ENCODE measurements at regions not wholly inside any gene's neighbourhood (a gene's known extent, or its start where the extent isn't known, plus 50 kb on each side); places are given as distances from the start of the nearest gene placed in this dataset.

DNA sequence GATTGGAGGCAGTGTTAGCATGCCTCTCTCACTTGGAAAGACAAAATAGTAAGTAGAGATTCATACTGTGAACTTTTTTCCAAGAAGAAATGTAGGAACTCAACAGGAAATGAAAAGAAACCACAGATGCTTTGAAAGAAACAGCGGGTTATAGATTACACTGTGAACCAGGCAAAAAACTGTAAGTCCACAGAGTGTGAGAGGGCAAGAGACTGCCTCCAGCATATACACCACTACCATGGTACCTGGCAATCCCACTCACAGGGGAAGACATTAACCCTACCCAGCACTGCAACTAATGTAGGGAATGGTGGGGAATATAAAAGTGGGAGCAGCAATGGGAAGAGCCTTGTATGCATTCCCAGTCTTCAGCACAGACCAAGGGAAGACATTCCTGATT, 150.6 kb upstream of the GALNT5 start:
- Histone ChIP-seq H3K27me3 (no peaks in the 10 kb centered on the region), H3K27ac (no peak overlapping the region), H3K9me3 (peaks cover 0 to 8% (median 0%) of the 10 kb centered on the region in 3 donors), H3K36me3 (replicated peaks in 1 of 2; ENCODE audit: insufficient read depth in 1 of 2, low read depth in 2 of 2) (no peaks in the 10 kb centered on the region), H3K4me1 (no peaks in the 10 kb centered on the region), H3K4me3 (no peak overlapping the region)
- DNase-seq (no peak), ATAC-seq (no peak)
- TF ChIP-seq POLR2A (IDR thresholded peaks at IDR 0.05) = no peak
- 89 to 100% methylated on average over 1 of the region's 1 CpG for WGBS, 2 donors
- intact Hi-C loops (cut with DNase I) = no loop called here

DNA sequence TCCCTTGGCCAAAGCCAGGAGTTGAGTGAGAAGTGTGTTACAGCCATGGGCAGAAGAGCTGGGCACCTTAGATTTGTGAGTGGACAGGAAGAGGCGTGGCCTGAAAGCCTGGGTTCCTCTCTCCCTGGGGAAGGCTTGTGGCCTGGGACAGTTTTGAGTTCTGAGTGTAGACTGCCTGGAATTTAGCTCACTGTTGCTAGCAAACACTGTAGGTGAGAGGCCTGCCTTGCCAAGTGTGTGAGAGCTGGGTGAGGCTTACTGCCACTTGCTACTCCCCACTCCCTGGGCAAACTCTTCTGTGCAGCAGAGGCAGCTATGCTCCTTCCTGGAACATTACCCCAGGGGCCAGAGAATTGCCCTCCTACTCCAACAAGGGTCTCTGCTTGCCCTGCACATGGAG, 150.0 kb upstream of the GALNT5 start:
- H3K9me3 ChIP-seq = peaks cover 0 to 8% (median 0%) of the 10 kb centered on the region in 3 donors
- DNase-seq (no peak), ATAC-seq (no peak)
- no peak overlapping the region for H3K4me3 ChIP-seq
- TF ChIP-seq, protein P1, sequence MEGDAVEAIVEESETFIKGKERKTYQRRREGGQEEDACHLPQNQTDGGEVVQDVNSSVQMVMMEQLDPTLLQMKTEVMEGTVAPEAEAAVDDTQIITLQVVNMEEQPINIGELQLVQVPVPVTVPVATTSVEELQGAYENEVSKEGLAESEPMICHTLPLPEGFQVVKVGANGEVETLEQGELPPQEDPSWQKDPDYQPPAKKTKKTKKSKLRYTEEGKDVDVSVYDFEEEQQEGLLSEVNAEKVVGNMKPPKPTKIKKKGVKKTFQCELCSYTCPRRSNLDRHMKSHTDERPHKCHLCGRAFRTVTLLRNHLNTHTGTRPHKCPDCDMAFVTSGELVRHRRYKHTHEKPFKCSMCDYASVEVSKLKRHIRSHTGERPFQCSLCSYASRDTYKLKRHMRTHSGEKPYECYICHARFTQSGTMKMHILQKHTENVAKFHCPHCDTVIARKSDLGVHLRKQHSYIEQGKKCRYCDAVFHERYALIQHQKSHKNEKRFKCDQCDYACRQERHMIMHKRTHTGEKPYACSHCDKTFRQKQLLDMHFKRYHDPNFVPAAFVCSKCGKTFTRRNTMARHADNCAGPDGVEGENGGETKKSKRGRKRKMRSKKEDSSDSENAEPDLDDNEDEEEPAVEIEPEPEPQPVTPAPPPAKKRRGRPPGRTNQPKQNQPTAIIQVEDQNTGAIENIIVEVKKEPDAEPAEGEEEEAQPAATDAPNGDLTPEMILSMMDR (IDR thresholded peaks at IDR 0.05) = no peak
- TF ChIP-seq POLR2A (IDR thresholded peaks at IDR 0.05) = no peak
- H3K36me3 ChIP-seq (replicated peaks in 1 of 2; ENCODE audit: insufficient read depth in 1 of 2, low read depth in 2 of 2) = no peaks in the 10 kb centered on the region
- 20 to 33% methylated on average over 1 of the region's 1 CpG for WGBS, 2 donors
- no peaks in the 10 kb centered on the region for H3K27me3 ChIP-seq
- H3K27ac ChIP-seq = no peak overlapping the region
- H3K4me1 ChIP-seq = no peaks in the 10 kb centered on the region
- intact Hi-C loops (cut with DNase I) = no loop called here

DNA sequence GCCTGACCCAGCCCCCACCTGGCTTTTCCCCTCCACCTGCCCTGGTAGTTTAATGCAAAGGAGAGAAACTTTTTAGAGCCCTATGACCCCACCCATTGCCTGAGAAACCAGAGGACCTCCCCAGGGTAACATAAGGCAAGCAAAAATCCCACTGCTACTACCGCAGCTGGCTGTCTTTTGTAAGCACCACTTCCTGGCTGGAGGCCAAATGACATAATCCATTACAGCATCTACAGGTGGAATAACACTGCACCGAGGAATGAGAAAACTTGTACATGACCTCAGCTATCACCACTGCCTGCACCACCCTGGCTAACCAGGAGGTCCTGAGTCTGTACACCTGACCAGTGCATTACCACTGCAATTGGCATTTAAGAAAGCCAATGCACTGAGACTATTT, 149.6 kb upstream of the GALNT5 start:
- intact Hi-C loops (cut with DNase I) = no loop called here
- DNase-seq (peak in 3 of 4 donors; percentile 4 to 23 (median 19)), ATAC-seq (no peak)
- H3K27me3 ChIP-seq = no peaks in the 10 kb centered on the region
- no peaks in the 10 kb centered on the region for H3K36me3 ChIP-seq (replicated peaks in 1 of 2; ENCODE audit: insufficient read depth in 1 of 2, low read depth in 2 of 2)
- no peak overlapping the region for H3K27ac ChIP-seq
- WGBS, 2 donors = 25 to 35% methylated on average over 2 of the region's 2 CpGs
- H3K9me3 ChIP-seq = peaks cover 0 to 8% (median 0%) of the 10 kb centered on the region in 3 donors
- H3K4me1 ChIP-seq = no peaks in the 10 kb centered on the region
- no peak overlapping the region for H3K4me3 ChIP-seq
- TF ChIP-seq, protein P1 (IDR thresholded peaks at IDR 0.05) = no peak
- no peak for TF ChIP-seq POLR2A (IDR thresholded peaks at IDR 0.05)

DNA sequence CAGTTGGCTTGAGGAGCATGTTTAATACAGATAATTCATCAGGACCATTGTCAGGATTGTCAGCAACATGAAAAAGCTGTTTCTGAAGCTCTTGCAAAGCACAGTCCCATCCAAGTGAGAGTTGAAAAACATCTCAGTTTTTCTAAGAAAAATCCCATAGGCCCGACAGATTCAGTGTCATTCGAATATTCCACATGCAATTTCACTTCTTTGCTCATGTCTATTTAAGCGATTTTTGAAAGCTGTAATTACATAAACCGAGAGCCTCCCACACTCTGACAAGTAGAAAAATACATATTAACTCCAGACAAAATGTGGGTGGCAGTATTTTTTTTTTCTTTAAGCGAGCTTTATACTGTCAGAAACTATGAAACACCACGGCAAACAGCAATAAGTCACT, 134.7 kb upstream of the GALNT5 start:
- DNase-seq (no peak), ATAC-seq (no peak)
- TF ChIP-seq, protein P1 (IDR thresholded peaks at IDR 0.05) = no peak
- no peak for TF ChIP-seq POLR2A (IDR thresholded peaks at IDR 0.05)
- Histone ChIP-seq H3K4me1 (no peaks in the 10 kb centered on the region), H3K27ac (no peak overlapping the region), H3K9me3 (no peaks in the 10 kb centered on the region), H3K36me3 (replicated peaks in 1 of 2; ENCODE audit: insufficient read depth in 1 of 2, low read depth in 2 of 2) (no peaks in the 10 kb centered on the region), H3K27me3 (no peaks in the 10 kb centered on the region), H3K4me3 (no peak overlapping the region)
- 55 to 57% methylated on average over 6 of the region's 6 CpGs for WGBS, 2 donors
- intact Hi-C loops (cut with DNase I) = no loop called here

DNA sequence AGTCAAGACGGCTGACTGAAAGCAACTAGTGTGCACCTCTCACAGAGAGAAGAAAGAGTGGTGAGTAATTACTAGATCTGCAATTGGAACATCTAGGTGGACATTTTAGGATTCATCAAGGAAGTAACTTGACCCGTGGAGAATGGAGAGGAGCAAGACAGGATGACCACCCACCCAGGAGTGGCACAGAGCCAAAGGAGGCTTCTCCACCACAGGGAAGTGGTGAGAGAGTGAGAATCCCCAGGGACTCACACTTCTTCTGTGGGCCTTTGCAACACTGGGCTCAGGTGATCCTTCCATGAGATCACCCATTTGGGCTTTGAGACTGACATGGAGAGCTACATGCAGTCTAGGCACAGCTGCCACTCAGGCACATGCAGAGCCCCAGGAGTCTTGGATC, 132.8 kb upstream of the GALNT5 start:
- Histone ChIP-seq H3K9me3 (no peaks in the 10 kb centered on the region), H3K4me3 (no peak overlapping the region), H3K27ac (no peak overlapping the region), H3K4me1 (no peaks in the 10 kb centered on the region), H3K36me3 (replicated peaks in 1 of 2; ENCODE audit: insufficient read depth in 1 of 2, low read depth in 2 of 2) (no peaks in the 10 kb centered on the region), H3K27me3 (no peaks in the 10 kb centered on the region)
- intact Hi-C loops (cut with DNase I) = no loop called here
- 16 to 24% methylated on average over 2 of the region's 2 CpGs for WGBS, 2 donors
- TF ChIP-seq, protein P1 (IDR thresholded peaks at IDR 0.05) = no peak
- ATAC-seq (no peak), DNase-seq (no peak)
